ENCODE measurements at regions not wholly inside any gene's neighbourhood (a gene's known extent, or its start where the extent isn't known, plus 50 kb on each side); places are given as distances from the start of the nearest gene placed in this dataset.
A peak's percentile ranks its signal among the peaks of the same experiment; 100 is the strongest.
"Not testable (repeated sequence)": the region's sequence is repeated elsewhere in the genome, so short reads cannot be mapped to it uniquely, and the experiment has no call there.

GRCh38 chr15:57881361-57881760, 174.8 kb downstream of the POLR2M start:
- DNase-seq (ENCODE audit: low spot score), result no peak

DNA sequence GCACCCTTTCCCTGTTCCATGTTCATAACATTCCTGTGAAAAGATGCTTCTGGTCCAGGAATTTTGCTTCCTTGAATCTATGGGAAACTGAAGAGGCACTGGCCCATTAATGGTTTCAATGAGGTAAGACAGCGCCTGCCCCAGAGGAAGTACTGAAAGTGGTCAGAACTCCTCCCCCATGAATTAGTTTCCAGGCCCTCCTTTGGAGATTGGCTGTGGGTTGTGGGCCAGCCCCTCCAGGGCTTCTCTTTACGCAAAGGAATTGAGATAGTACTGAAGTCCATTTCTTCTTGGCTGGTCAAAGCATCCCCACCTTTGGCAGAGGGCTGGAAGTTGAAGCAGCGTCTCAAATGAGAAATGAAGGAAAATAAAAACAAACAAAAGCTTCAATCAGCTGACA, 175.5 kb downstream of the POLR2M start:
- no peak for DNase-seq (ENCODE audit: low spot score)

- no peak for DNase-seq (ENCODE audit: low spot score)
Observed at GRCh38 chr15:57883701-57884100, 177.2 kb downstream of the POLR2M start.

GRCh38 chr15:57884936-57885335, 178.4 kb downstream of the POLR2M start:
- DNase-seq (ENCODE audit: low spot score), result no peak

DNA sequence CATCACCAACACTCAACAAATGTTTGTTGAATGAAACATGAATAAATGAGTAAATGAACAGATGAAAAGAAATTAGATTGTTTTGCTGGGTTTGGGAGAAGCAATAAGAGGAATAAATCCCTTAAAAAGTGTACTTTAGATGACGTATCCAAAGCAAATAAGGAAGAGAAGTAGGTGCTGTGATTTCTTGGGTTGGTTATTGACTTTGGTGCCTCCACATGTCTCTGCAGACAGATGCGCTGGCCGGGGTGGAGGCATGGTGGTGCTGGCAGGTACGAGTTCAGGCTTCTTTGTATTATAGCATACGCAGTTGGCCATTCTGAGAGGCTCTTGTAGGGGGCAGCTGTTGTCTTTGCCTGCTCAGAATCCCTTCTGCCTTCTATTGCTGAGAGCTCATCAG, 178.9 kb downstream of the POLR2M start:
- DNase-seq (ENCODE audit: low spot score), result no peak

GRCh38 chr15:57887825-57888224, 177.7 kb downstream of the ALDH1A2 start:
- no peak for DNase-seq (ENCODE audit: low spot score)

DNA sequence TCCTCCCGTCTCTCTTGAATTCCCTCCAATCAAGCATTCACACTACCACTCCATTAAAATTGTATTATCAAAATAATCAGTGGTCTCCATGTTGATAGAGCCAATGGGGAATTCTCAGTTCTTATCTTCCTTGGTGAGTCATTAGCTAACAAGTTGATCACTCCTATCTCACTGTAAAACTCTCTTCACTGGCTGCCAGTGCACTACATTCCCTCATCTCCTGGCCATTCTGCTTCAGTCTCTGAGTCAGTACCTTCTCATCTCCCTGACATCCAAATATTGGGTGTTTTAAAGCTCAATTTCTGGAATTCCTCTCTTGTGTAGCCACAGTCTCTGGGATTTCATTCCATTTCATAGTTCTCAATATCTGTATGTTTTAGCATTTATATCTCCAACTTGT, 175.2 kb downstream of the ALDH1A2 start:
- DNase-seq (ENCODE audit: low spot score), result peak; percentile 48

GRCh38 chr15:57890878-57891277, 174.6 kb downstream of the ALDH1A2 start:
- no peak for DNase-seq (ENCODE audit: low spot score)

DNA sequence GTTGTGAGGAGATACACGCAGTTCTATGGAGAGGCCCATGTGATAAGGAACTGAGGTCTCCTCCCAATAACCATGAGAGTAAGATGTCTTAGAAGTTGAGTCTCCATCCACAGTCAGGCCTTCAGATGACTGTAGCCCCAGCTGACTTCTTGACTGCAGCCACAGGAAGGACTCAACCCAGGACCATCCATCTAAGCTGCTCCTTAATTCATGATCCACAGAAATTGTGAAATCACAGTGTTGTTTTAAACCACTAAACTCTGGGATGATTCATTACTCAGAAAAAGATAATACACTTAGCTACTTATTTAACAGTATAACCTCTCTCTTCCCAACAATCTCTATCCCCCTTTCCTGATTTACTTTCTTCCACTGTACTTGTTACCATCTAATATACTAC, 173.3 kb downstream of the ALDH1A2 start:
- no peak for DNase-seq (ENCODE audit: low spot score)

DNA sequence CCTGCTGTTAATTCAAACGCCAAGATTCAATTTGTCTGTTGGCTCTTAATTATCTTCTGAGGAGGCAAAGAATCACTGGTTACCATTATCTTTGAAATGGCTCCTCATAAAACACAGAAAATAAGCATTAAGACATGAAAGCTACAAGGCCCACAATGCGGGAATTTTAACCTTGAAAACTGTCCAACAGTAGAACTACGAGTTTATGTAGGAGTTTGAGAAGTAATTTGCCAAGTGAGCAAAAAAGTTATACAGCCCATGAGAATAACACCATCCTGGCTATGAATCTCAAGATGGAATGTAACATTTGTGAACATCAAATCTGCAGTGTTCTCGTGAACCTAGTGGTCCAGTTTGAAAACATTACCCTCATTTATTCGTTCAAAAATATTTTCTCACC, 172.5 kb downstream of the ALDH1A2 start:
- no peak for DNase-seq (ENCODE audit: low spot score)

- no peak for DNase-seq (ENCODE audit: low spot score)
Observed at GRCh38 chr15:57895291-57895690, 170.2 kb downstream of the ALDH1A2 start.

DNA sequence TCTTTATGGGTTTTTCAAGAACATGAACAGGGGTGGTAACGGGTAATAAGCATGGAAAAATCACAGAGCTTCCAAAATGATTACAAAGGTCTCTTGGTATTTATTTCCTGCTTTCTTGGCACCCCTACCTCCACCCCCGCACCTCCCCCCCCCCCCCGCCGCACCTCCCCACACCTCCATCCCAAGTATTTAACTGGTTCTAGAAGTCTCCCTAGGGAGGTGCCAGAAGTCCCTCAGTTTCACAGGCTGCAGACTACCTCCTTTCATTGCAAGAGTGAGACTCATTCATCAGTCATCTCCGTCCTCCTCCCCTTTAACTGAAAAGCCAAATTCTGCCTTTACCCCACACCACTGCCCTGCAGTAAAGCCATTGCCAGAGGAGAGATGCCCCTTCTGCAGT, 169.4 kb downstream of the ALDH1A2 start:
- no peak for DNase-seq (ENCODE audit: low spot score)

DNA sequence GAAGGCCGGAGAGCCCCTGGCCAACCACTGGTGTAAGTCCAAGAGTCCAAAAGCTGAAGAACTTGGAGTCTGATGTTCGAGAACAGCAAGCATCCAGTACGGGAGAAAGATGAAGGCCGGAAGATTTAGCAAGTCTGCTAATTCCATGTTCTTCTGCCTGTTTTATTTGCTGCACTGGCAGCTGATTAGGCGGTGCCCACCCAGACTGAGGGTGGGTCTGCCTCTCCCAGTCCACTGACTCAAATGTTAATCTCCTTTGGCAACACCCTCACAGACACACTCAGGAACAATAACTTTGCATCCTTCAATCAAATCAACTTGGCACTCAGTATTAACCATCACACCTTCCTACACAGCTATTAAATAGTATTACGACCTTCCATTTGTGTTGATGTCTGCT, 168.6 kb downstream of the ALDH1A2 start:
- DNase-seq (ENCODE audit: low spot score), result not testable (repeated sequence)

- DNase-seq (ENCODE audit: low spot score), result no peak
Observed at GRCh38 chr15:57897870-57898269, 167.6 kb downstream of the ALDH1A2 start.

DNA sequence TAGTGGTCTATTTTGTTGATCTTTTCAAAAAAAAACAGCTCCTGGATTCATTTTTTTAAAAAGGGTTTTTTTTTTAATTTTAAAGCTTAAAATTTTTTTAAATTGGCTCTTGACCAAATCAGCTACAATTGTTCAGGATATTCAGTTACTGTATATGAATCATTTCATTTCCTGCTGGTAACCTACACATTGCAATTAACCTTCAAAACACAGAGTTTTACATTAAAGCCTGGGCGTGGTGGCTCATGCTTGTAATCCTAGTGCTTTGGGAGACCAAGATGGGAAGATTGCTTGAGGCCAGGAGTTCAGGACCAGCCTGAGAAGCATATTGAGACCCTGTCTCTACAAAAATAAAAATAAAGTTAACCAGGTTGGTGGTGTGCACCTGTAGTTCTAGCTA, 163.4 kb downstream of the ALDH1A2 start:
- DNase-seq (ENCODE audit: low spot score), result no peak
